ENCODE measurements at regions not wholly inside any gene's neighbourhood (a gene's known extent, or its start where the extent isn't known, plus 50 kb on each side); places are given as distances from the start of the nearest gene placed in this dataset.

DNA sequence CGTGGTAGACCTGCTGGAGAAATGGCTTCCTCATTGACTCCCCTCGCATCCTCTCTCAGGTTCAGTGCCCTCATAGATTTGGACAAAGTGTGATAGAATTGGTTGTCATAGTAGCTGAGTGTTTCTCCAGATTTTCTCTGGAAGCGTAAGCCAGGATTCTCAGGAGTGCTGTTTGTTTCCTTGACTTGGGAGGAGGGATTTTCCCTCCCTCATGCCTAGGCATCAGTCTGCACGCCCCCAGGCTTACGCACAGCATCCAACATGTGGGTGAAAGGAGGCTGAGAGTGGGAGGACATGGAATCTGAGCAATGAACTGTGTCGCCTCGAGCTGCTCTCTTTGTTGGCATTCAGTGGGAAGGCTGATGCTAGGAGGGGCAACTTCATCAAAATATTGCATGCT, 503.5 kb downstream of the LTN1 start:
- Histone ChIP-seq H3K4me3 (no peak overlapping the region), H3K36me3 (no peaks in the 10 kb centered on the region), H3K9me3 (no peaks in the 10 kb centered on the region), H3K4me1 (no peaks in the 10 kb centered on the region), H3K27me3 (no peaks in the 10 kb centered on the region), H3K27ac (no peak overlapping the region)
- TF ChIP-seq, protein P1, sequence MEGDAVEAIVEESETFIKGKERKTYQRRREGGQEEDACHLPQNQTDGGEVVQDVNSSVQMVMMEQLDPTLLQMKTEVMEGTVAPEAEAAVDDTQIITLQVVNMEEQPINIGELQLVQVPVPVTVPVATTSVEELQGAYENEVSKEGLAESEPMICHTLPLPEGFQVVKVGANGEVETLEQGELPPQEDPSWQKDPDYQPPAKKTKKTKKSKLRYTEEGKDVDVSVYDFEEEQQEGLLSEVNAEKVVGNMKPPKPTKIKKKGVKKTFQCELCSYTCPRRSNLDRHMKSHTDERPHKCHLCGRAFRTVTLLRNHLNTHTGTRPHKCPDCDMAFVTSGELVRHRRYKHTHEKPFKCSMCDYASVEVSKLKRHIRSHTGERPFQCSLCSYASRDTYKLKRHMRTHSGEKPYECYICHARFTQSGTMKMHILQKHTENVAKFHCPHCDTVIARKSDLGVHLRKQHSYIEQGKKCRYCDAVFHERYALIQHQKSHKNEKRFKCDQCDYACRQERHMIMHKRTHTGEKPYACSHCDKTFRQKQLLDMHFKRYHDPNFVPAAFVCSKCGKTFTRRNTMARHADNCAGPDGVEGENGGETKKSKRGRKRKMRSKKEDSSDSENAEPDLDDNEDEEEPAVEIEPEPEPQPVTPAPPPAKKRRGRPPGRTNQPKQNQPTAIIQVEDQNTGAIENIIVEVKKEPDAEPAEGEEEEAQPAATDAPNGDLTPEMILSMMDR (IDR thresholded peaks at IDR 0.05): no peak
- TF ChIP-seq POLR2A (IDR thresholded peaks at IDR 0.05): no peak
- no peak for DNase-seq

DNA sequence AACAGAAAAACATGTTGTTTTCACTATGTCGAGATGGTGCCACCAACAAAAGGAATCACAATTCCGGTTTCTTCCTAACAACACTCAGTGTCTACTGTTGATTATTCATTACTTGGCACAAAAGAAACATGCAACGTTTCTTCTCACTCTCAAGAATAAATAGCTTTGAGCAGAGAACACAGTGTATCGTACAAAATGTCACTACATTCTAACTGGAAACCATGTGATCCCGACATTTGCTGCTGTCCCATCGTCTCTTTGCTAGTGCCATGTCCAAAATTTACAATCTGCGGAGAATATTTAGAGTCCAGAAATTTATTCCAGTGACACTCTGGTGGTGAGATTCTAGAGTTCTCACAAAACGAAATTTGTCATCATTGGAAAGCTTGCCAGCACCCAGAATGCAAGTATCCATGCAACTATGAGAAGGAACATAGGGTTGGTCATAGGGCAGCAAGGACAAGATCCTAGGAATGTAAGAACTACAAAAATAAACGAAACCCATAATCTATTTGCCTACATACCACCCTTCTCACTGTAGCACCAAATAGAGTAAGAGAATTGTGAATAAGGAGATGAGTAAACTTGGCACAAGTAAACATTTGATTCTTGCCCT, 505.1 kb downstream of the LTN1 start:
- no peak overlapping the region for H3K4me3 ChIP-seq
- H3K27me3 ChIP-seq: no peaks in the 10 kb centered on the region
- H3K27ac ChIP-seq: no peak overlapping the region
- no peak for TF ChIP-seq POLR2A (IDR thresholded peaks at IDR 0.05)
- no peaks in the 10 kb centered on the region for H3K36me3 ChIP-seq
- no peak for DNase-seq
- H3K9me3 ChIP-seq: no peaks in the 10 kb centered on the region
- H3K4me1 ChIP-seq: no peaks in the 10 kb centered on the region

DNA sequence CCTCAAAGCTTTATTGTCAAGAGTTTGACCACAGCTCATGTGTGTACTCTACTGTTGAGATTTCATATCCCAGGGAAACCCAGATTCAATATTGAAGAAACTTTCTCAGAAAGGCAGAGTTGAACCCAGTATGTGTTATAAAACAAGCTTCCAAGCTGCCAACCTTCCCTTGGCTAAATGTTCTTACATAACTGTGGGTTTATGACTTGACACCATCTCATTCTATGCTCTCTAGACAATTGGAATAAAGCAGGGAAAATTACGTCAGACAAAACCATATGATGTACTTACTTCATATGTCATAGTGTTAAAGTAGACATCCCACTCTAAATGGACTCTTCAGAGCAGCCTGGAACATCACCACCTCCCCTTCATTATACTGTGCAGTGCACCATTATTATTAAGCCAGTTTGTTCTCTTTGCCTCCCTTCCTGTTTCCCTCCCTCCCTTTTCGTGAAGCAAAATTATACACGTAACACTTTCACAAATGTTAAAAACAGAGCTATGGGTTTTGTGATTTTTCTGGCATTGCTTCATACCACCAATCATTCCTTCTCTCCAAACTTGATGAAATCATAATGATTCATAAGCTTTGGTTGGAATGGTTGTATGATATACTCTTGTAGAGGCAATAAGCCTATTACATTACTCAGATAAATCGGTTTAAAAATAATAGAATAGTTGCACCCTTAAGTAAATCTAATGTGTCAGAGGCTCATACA, 507.2 kb downstream of the LTN1 start:
- TF ChIP-seq, protein P1 (IDR thresholded peaks at IDR 0.05): no peak
- no peak for TF ChIP-seq POLR2A (IDR thresholded peaks at IDR 0.05)
- no peak for DNase-seq
- Histone ChIP-seq H3K4me3 (no peak overlapping the region), H3K36me3 (no peaks in the 10 kb centered on the region), H3K27ac (no peak overlapping the region), H3K9me3 (no peaks in the 10 kb centered on the region), H3K4me1 (no peaks in the 10 kb centered on the region), H3K27me3 (no peaks in the 10 kb centered on the region)

DNA sequence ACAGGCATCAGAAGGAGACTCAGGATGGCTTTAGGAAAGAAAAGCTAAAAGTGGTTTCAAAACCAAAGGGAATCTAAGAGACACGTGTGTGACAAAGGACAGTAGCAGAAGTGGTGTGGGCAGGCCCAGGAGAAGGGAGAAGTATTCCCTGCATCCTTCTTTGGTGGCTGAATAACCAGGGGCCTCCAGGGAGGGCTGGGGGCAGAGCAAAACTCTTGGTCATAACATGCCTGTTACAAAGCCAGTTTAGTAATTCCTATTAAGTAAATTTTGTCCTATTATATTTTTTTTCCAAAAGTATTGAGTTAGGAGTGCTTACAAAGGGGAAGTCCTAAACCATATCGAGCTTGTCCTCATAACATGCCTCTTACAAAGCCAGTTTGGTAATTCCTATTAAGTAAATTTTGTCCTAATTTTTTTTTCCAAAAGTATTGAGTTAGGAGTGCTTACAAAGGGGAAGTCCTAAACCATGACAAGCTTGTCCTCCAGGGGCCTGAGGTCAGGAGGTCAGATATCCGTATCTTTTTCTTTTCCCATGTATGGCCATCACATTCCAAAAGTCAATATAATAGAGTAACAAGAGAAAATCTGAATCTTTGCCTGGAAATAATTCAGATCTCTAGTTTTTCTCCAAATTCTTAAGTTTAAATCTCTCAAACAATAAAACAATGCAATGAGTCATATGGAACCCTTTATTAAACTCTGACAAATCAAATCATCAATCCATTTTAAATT, 509.2 kb downstream of the LTN1 start:
- no peaks in the 10 kb centered on the region for H3K27me3 ChIP-seq
- no peak overlapping the region for H3K4me3 ChIP-seq
- no peaks in the 10 kb centered on the region for H3K4me1 ChIP-seq
- no peak overlapping the region for H3K27ac ChIP-seq
- TF ChIP-seq POLR2A (IDR thresholded peaks at IDR 0.05): no peak
- TF ChIP-seq, protein P1 (IDR thresholded peaks at IDR 0.05): no peak
- DNase-seq: no peak
- no peaks in the 10 kb centered on the region for H3K36me3 ChIP-seq
- no peaks in the 10 kb centered on the region for H3K9me3 ChIP-seq

DNA sequence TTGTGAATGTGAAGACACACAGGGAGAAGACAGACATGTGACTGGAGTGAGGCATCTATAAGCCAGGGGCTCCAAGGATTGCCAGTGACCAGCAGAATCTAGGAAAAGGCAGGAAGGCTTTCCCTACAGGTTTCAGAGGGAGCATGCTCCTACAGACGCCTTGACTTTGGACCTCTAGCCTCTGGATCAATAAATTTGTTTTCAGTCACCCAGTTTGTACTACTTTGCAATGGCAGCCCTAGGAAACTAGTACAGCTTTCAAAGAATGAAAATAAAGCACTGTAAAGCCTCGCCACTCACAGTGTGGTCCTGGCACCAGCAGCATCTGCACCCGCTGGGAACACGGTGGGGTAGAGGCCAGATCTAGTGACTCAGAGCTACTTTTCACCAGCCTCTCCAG, 510.0 kb downstream of the LTN1 start:
- H3K4me3 ChIP-seq: no peak overlapping the region
- TF ChIP-seq POLR2A (IDR thresholded peaks at IDR 0.05): no peak
- TF ChIP-seq, protein P1 (IDR thresholded peaks at IDR 0.05): no peak
- no peak overlapping the region for H3K27ac ChIP-seq

DNA sequence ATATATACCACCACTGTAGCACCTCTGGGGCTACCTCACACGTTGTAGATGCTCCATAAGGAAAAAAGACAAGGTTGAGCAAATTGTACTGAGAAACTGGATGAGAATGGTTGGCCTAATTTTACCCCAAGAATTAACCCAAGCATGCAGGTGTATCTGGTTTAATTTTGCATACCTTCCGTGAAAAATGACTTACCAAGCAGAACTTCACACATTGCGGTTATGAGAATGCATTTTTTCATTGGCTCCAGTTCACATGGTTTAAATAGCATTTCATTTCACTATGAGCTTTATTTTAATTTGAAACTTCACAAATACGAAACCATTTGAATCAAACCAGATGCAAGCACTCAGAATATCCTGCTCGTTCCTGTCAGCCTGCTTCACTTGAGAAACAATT, 512.2 kb downstream of the LTN1 start:
- DNase-seq: no peak
- Histone ChIP-seq H3K27ac (no peak overlapping the region), H3K4me1 (no peaks in the 10 kb centered on the region)

More for the DNA sequence above, 510.0 kb downstream of the LTN1 start:
- H3K4me1 ChIP-seq: no peaks in the 10 kb centered on the region
- DNase-seq: no peak
- H3K9me3 ChIP-seq: no peaks in the 10 kb centered on the region
- no peaks in the 10 kb centered on the region for H3K36me3 ChIP-seq
- H3K27me3 ChIP-seq: no peaks in the 10 kb centered on the region

More for the DNA sequence above, 512.2 kb downstream of the LTN1 start:
- no peaks in the 10 kb centered on the region for H3K9me3 ChIP-seq
- TF ChIP-seq POLR2A (IDR thresholded peaks at IDR 0.05): no peak
- TF ChIP-seq, protein P1 (IDR thresholded peaks at IDR 0.05): no peak
- no peaks in the 10 kb centered on the region for H3K27me3 ChIP-seq
- no peak overlapping the region for H3K4me3 ChIP-seq
- no peaks in the 10 kb centered on the region for H3K36me3 ChIP-seq
